MM.1S (cell line): ENCODE measurements at regions not wholly inside any gene's neighbourhood (a gene's known extent, or its start where the extent isn't known, plus 50 kb on each side); places are given as distances from the start of the nearest gene placed in this dataset.

ENCODE experiments used
- DNase-seq: peaks from one replicate; pipeline ENCODE4 v3.0.0-alpha.2; 2015
- H2AFZ ChIP-seq: fragments of 300-600 bp; sonication (generic); 2 replicates; pipeline ENCODE4 v1.6.0; 2016; ENCODE audit warnings: antibody characterized with exemption, low read length
- H3F3A ChIP-seq: fragments of 300-600 bp; sonication (generic); 2 replicates; pipeline ENCODE4 v1.6.1; 2016; ENCODE audit warnings: mild to moderate bottlenecking, antibody characterized with exemption, low read length, moderate library complexity, mixed read lengths; ENCODE audit not compliant: insufficient read depth
- H3K27ac ChIP-seq: fragments of 300-600 bp; sonication (generic); 2 replicates; pipeline ENCODE4 v1.5.1; 2016; ENCODE audit warnings: mild to moderate bottlenecking, low read length
- H3K27me3 ChIP-seq: fragments of 300-600 bp; sonication (generic); replicated peaks from 2 replicates; pipeline ENCODE4 v1.6.0; 2016; ENCODE audit warnings: low read length; ENCODE audit not compliant: insufficient read depth
- H3K36me3 ChIP-seq: fragments of 300-600 bp; sonication (generic); replicated peaks from 2 replicates; pipeline ENCODE4 v1.6.1; 2016; ENCODE audit warnings: mild to moderate bottlenecking, low read length, mixed read lengths; ENCODE audit not compliant: insufficient read depth
- H3K4me1 ChIP-seq: fragments of 300-600 bp; sonication (generic); 2 replicates; pipeline ENCODE4 v1.6.1; 2016; ENCODE audit warnings: low read length, mixed read lengths
- H3K4me2 ChIP-seq: fragments of 300-600 bp; sonication (generic); 2 replicates; pipeline ENCODE4 v1.6.0; 2016; ENCODE audit warnings: low read depth, low read length
- H3K4me3 ChIP-seq: fragments of 300-600 bp; sonication (generic); 2 replicates; pipeline ENCODE4 v1.5.1; 2016; ENCODE audit warnings: low read length, mixed read lengths
- H3K79me2 ChIP-seq: fragments of 300-600 bp; sonication (generic); 2 replicates; pipeline ENCODE4 v1.6.1; 2016; ENCODE audit warnings: mixed run types, low read length, mixed read lengths
- H3K9ac ChIP-seq: fragments of 300-600 bp; sonication (generic); 2 replicates; pipeline ENCODE4 v1.6.1; 2016; ENCODE audit warnings: low read length, mixed read lengths
- H3K9me2 ChIP-seq: fragments of 300-600 bp; sonication (generic); replicated peaks from 2 replicates; pipeline ENCODE4 v1.6.1; 2016; ENCODE audit warnings: mild to moderate bottlenecking, low read length, mixed read lengths; ENCODE audit not compliant: insufficient read depth
- H3K9me3 ChIP-seq: fragments of 300-600 bp; sonication (generic); replicated peaks from 2 replicates; pipeline ENCODE4 v1.6.1; 2016; ENCODE audit warnings: mild to moderate bottlenecking, low read length, mixed read lengths; ENCODE audit not compliant: insufficient read depth
- H4K20me1 ChIP-seq: fragments of 300-600 bp; sonication (generic); 2 replicates; pipeline ENCODE4 v1.6.1; 2016; ENCODE audit warnings: mild to moderate bottlenecking, low read length, moderate library complexity, mixed read lengths; ENCODE audit not compliant: insufficient read depth
- CTCF ChIP-seq: fragments of 300-600 bp; sonication (generic); IDR thresholded peaks from 2 replicates; pipeline ENCODE4 v1.5.1; 2016; ENCODE audit warnings: antibody characterized with exemption, low read length, mixed read lengths
- EZH2 ChIP-seq: fragments of 300-600 bp; sonication (generic); optimal IDR thresholded peaks from 2 replicates; pipeline ENCODE3; 2017; ENCODE audit warnings: low read depth, mild to moderate bottlenecking, antibody characterized with exemption, low read length, mixed read lengths
- EZH2phosphoT487 ChIP-seq: fragments of 300-600 bp; sonication (generic); IDR thresholded peaks from 2 replicates; pipeline ENCODE4 v1.6.1; 2018; ENCODE audit warnings: antibody characterized with exemption, low read length

GRCh38 chr18:7301094-7301493 lies 70.2 kb downstream of the LRRC30 start:
- Histone ChIP-seq H4K20me1 (no peaks in the 10 kb centered on the region), H3K36me3 (no peaks in the 10 kb centered on the region), H3K79me2 (no peaks in the 10 kb centered on the region), H3K27ac (no peak overlapping the region), H3K4me3 (no peak overlapping the region), H3K27me3 (no peaks in the 10 kb centered on the region), H3K9me2 (no peaks in the 10 kb centered on the region), H3K4me2 (no peak overlapping the region), H3K9me3 (no peaks in the 10 kb centered on the region), H3K9ac (no peak overlapping the region), H2AFZ (no peak overlapping the region), H3F3A (no peaks in the 10 kb centered on the region), H3K4me1 (no peaks in the 10 kb centered on the region)
- DNase-seq = no peak
- no peak for TF ChIP-seq CTCF
- no peak for TF ChIP-seq EZH2
- no peak for TF ChIP-seq EZH2phosphoT487

- no peak overlapping the region for H3K4me3 ChIP-seq
- H3F3A ChIP-seq = no peaks in the 10 kb centered on the region
- H2AFZ ChIP-seq = no peak overlapping the region
- H3K27ac ChIP-seq = no peak overlapping the region
- H3K36me3 ChIP-seq = no peaks in the 10 kb centered on the region
- no peak overlapping the region for H3K9ac ChIP-seq
- H3K9me2 ChIP-seq = no peaks in the 10 kb centered on the region
- H3K27me3 ChIP-seq = no peaks in the 10 kb centered on the region
- no peak overlapping the region for H3K4me2 ChIP-seq
- TF ChIP-seq EZH2 (no peak), EZH2phosphoT487 (no peak), CTCF (no peak)
- H3K79me2 ChIP-seq = no peaks in the 10 kb centered on the region
- H3K9me3 ChIP-seq = no peaks in the 10 kb centered on the region
- DNase-seq = no peak
- no peaks in the 10 kb centered on the region for H3K4me1 ChIP-seq
- H4K20me1 ChIP-seq = no peaks in the 10 kb centered on the region
Measured at GRCh38 chr18:7303316-7304060, 72.6 kb downstream of the LRRC30 start.

DNA sequence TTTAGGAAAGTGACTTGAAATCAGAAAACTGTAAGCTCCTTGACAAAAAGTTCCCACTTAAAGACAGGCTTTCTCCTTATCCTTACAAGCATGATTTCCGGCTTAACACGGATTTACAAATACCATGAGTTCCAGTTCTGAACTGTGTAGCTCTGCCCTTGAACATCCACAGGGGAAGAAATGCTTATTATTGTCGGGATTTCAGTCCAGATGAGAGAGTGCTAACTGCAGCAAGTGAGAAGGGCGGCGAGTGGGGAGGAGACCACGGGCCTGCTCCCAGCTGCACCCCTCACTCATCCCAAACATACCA lies 73.1 kb downstream of the LRRC30 start:
- H3K4me2 ChIP-seq = no peak overlapping the region
- no peak overlapping the region for H3K9ac ChIP-seq
- TF ChIP-seq EZH2 (no peak), CTCF (no peak), EZH2phosphoT487 (no peak)

More for the DNA sequence above, 73.1 kb downstream of the LRRC30 start:
- no peak overlapping the region for H3K4me3 ChIP-seq
- no peaks in the 10 kb centered on the region for H3K79me2 ChIP-seq
- H3F3A ChIP-seq = no peaks in the 10 kb centered on the region
- H2AFZ ChIP-seq = no peak overlapping the region
- H3K27ac ChIP-seq = no peak overlapping the region
- no peaks in the 10 kb centered on the region for H4K20me1 ChIP-seq
- no peaks in the 10 kb centered on the region for H3K9me2 ChIP-seq
- H3K9me3 ChIP-seq = no peaks in the 10 kb centered on the region
- H3K27me3 ChIP-seq = no peaks in the 10 kb centered on the region
- no peaks in the 10 kb centered on the region for H3K4me1 ChIP-seq
- no peaks in the 10 kb centered on the region for H3K36me3 ChIP-seq
- no peak for DNase-seq
